ENCODE measurements at regions not wholly inside any gene's neighbourhood (a gene's known extent, or its start where the extent isn't known, plus 50 kb on each side); places are given as distances from the start of the nearest gene placed in this dataset.

DNA sequence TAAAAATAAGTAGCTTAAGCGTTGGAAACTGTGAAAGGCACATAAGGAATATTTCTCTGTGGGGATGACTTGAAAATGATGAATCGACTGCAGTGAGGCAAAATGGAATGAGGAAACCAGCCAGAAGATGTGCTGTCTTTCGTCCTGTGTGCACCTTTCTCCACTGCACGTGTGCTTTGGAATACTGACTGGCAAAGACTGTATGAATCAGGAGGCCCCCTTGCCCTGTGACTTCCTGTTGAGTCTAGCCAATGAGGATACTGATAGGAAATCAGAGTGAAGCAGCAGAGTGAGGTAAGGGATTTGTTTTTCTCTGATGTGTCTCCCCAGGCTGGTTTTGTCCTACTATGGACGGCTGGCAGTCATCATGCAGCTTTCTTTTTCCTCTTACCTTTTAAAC is 118.2 kb upstream of the ADGRL4 start:
- TF ChIP-seq, protein P1, sequence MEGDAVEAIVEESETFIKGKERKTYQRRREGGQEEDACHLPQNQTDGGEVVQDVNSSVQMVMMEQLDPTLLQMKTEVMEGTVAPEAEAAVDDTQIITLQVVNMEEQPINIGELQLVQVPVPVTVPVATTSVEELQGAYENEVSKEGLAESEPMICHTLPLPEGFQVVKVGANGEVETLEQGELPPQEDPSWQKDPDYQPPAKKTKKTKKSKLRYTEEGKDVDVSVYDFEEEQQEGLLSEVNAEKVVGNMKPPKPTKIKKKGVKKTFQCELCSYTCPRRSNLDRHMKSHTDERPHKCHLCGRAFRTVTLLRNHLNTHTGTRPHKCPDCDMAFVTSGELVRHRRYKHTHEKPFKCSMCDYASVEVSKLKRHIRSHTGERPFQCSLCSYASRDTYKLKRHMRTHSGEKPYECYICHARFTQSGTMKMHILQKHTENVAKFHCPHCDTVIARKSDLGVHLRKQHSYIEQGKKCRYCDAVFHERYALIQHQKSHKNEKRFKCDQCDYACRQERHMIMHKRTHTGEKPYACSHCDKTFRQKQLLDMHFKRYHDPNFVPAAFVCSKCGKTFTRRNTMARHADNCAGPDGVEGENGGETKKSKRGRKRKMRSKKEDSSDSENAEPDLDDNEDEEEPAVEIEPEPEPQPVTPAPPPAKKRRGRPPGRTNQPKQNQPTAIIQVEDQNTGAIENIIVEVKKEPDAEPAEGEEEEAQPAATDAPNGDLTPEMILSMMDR (IDR thresholded peaks at IDR 0.05): no peak
- TF ChIP-seq TCF7L2 (IDR thresholded peaks at IDR 0.05; ENCODE audit: low read depth, low read length): no peak
- no peak for TF ChIP-seq POLR2AphosphoS5 (IDR thresholded peaks at IDR 0.05; ENCODE audit: low read depth, low read length)

Measured in Panc1 (cell line).